ENCODE measurements at regions not wholly inside any gene's neighbourhood (a gene's known extent, or its start where the extent isn't known, plus 50 kb on each side); places are given as distances from the start of the nearest gene placed in this dataset.

DNA sequence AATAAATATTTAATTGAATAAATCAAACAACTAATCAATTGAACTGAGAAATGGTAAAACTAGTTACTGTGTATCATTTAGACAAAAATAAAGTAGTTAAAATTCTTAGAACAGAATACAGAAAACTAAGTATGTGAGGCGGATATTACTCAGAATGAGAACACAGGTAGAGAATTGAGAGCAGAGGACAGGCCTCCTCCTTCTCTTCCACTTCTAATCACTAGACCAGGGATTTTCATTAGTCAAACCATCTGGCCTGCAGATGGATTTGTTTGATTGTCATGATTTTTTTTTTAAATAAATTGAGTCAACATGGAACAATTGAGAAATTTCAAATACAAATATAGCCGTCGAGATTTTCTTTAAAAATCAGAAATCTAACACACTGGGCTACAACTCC lies 198.6 kb upstream of the HMHB1 start:
- no peak for TF ChIP-seq HDGF (IDR thresholded peaks at IDR 0.05; ENCODE audit: borderline replicate concordance)
- TF ChIP-seq ARNT (IDR thresholded peaks at IDR 0.05), result no peak
- no peak for TF ChIP-seq BHLHE40 (IDR thresholded peaks at IDR 0.05; ENCODE audit: borderline replicate concordance)
- TF ChIP-seq SP1 (IDR thresholded peaks at IDR 0.05), result no peak
- TF ChIP-seq NFRKB (IDR thresholded peaks at IDR 0.05), result no peak
- no peak for TF ChIP-seq SUZ12 (IDR thresholded peaks at IDR 0.05)
- TF ChIP-seq L3MBTL2 (conservative IDR thresholded peaks at IDR 0.05), result no peak
- no peak for TF ChIP-seq ZNF384 (IDR thresholded peaks at IDR 0.05)
- TF ChIP-seq TARDBP (IDR thresholded peaks at IDR 0.05), result no peak
- no peak for TF ChIP-seq FOXA1 (IDR thresholded peaks at IDR 0.05)
- no peak for TF ChIP-seq FOXM1 (IDR thresholded peaks at IDR 0.05; ENCODE audit: borderline replicate concordance)
- TF ChIP-seq, protein P1, sequence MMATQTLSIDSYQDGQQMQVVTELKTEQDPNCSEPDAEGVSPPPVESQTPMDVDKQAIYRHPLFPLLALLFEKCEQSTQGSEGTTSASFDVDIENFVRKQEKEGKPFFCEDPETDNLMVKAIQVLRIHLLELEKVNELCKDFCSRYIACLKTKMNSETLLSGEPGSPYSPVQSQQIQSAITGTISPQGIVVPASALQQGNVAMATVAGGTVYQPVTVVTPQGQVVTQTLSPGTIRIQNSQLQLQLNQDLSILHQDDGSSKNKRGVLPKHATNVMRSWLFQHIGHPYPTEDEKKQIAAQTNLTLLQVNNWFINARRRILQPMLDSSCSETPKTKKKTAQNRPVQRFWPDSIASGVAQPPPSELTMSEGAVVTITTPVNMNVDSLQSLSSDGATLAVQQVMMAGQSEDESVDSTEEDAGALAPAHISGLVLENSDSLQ (IDR thresholded peaks at IDR 0.05), result no peak
- no peak for TF ChIP-seq FOXK2 (IDR thresholded peaks at IDR 0.05)
